ENCODE measurements at regions not wholly inside any gene's neighbourhood (a gene's known extent, or its start where the extent isn't known, plus 50 kb on each side); places are given as distances from the start of the nearest gene placed in this dataset.

DNA sequence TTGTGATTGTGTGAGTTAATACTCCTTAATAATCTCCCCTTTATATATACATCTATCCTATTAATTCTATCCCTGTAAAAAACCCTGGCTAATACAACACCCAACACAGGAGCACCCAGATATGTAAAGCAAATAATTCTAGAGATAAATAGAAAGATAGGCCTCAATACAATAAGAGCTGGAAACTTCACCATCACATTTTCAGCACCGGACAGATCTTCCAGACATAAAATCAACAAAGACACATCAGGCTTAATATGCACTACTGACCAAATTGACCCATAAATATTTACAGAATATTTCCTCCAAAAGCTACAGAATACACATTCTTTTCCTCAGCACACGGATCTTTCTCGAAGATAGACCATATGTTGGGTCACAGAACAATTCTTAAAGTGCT lies 71.0 kb upstream of the ST8SIA4 start:
- ChIA-PET CTCF (interaction anchor here (0.6 kb wide), 1 partner anchor 526 kb away, joined by 3 read pairs; no protein-coding TSS in a partner anchor), POLR2A (no interaction called here)
- TF ChIP-seq HDGF (IDR thresholded peaks at IDR 0.05; ENCODE audit: borderline replicate concordance) (no peak), BHLHE40 (IDR thresholded peaks at IDR 0.05; ENCODE audit: borderline replicate concordance) (no peak), FOXM1 (IDR thresholded peaks at IDR 0.05; ENCODE audit: borderline replicate concordance) (no peak), L3MBTL2 (conservative IDR thresholded peaks at IDR 0.05) (no peak), ZNF384 (IDR thresholded peaks at IDR 0.05) (no peak), ARNT (IDR thresholded peaks at IDR 0.05) (no peak), FOXK2 (IDR thresholded peaks at IDR 0.05) (no peak), CTBP1 (IDR thresholded peaks at IDR 0.05; ENCODE audit: borderline replicate concordance) (no peak), NFRKB (IDR thresholded peaks at IDR 0.05) (no peak), SUZ12 (IDR thresholded peaks at IDR 0.05) (no peak), FOXA1 (IDR thresholded peaks at IDR 0.05) (no peak), SP1 (IDR thresholded peaks at IDR 0.05) (no peak)
- TF ChIP-seq, protein P1, sequence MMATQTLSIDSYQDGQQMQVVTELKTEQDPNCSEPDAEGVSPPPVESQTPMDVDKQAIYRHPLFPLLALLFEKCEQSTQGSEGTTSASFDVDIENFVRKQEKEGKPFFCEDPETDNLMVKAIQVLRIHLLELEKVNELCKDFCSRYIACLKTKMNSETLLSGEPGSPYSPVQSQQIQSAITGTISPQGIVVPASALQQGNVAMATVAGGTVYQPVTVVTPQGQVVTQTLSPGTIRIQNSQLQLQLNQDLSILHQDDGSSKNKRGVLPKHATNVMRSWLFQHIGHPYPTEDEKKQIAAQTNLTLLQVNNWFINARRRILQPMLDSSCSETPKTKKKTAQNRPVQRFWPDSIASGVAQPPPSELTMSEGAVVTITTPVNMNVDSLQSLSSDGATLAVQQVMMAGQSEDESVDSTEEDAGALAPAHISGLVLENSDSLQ (IDR thresholded peaks at IDR 0.05) = no peak

DNA sequence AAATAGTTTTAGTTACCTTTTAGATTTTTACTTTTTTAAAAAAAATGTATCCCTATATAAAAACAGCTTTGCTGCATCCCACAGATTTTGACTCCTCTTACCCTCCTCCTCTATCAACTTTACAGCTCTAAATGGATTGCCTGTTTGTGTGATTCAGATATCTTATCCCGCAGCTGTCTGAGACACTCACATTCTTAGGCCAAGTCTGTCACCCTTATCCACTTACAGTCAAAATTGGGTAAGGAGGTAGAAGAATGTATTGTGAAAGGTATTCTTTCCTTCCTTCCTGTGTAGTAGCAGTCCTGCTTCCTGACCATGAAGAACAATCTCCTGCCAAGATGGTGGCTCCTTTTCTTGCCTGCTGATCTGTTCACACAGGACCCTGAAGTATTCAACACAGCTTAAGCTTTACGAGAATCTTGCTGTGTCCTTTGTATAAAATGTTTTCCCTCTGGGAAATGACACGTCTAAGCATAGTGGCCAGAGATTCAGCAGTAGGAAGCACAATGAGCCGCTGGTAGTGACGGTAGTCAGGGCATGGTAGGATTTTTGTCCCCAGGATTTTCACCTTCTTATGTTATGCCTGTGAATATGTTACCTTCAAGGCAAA lies 67.7 kb upstream of the ST8SIA4 start:
- POLR2A ChIA-PET = no interaction called here
- no peak for TF ChIP-seq TARDBP (IDR thresholded peaks at IDR 0.05)
- no peak for TF ChIP-seq FOXM1 (IDR thresholded peaks at IDR 0.05; ENCODE audit: borderline replicate concordance)
- TF ChIP-seq SUZ12 (IDR thresholded peaks at IDR 0.05) = no peak
- DNase-seq (ENCODE audit: extremely low spot score) = no peak
- CTCF ChIA-PET = no interaction called here

More for the DNA sequence above, 71.0 kb upstream of the ST8SIA4 start:
- no peak for DNase-seq (ENCODE audit: extremely low spot score)

DNA sequence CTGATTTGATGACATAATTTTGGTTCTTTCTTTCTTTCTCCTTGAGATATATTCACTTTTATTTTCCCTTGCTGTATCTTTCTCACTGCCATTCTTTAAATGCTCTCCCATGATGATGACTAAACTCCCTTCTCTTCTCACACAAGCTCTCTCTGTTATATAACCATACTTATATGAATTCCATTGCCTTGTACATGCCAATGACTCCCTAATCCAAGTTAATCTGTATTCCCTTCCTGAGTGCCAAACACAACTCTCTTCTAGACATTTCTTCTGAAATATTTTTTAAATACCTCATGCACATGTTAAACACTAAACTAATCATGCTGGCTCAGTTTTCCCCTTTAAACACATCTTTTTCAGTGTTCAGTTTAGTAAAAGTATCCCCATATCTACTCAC lies 62.2 kb upstream of the ST8SIA4 start:
- DNase-seq (ENCODE audit: extremely low spot score) = no peak
- ChIA-PET POLR2A (no interaction called here), CTCF (no interaction called here)
- TF ChIP-seq FOXM1 (IDR thresholded peaks at IDR 0.05; ENCODE audit: borderline replicate concordance) (no peak), TARDBP (IDR thresholded peaks at IDR 0.05) (no peak), NFRKB (IDR thresholded peaks at IDR 0.05) (no peak), ELF4 (IDR thresholded peaks at IDR 0.05) (no peak), LEF1 (IDR thresholded peaks at IDR 0.05; ENCODE audit: borderline replicate concordance) (no peak)

All from HEK293T (cell line).